ENCODE measurements at regions not wholly inside any gene's neighbourhood (a gene's known extent, or its start where the extent isn't known, plus 50 kb on each side); places are given as distances from the start of the nearest gene placed in this dataset.

DNA sequence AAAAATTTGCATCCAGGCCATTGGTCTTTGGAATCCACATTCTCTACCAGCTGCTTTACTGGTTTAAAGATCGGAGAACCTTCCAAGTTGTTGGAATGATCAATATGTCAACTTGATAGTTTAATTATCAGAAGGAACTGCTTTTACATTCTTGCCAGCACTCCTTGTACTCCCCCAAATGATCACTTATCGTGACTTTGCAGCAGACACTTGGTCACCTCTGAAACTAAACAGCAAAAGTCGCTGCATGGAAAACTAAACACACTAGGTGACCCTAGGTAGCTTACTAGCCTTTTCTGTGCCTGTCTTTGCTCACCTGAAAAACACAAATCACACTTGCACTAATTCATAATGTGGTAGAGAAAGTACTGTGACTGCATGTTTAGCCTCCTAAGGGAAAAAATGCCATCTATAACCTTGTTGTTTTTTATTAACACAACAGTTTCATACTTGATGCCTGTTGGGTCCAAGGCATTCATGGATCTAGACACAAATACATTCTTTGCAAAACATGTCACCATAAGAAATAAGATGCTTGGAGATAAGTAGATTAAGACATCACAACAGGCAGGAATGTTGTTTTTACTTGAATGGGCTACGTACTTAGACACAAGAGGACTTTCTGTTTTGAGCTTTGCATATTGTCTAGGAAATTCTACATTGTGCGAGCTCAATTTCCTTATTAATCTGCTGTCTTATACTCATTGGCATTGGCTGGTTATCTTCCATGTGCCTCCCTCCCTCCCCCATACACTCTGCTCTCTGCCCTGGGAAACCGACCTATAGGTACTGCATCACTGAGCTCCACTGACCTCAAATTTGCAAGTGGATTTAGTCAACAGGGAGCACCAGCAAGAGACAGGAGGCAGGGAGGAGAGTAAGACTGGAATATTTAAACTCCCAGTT is 219.1 kb upstream of the STK17B start:
- DNase-seq (ENCODE audit: low read depth in 2 of 2): no peak

DNA sequence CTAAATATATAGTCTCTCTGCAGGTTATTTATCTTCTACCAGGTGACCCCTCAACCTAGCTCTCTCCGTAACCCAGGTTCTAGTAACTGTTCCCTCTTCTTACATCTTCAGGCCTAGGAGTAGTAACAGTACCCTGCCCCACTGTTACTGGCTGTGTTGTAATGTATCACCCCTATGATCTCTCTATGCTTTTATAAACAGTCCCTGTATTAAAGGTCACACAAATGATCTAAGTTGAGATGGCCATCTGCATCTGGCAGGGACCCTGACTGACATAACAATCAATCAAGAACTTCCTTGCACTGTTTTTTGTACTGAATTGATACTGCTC is 219.7 kb upstream of the STK17B start:
- no peak for DNase-seq (ENCODE audit: low read depth in 2 of 2)

DNA sequence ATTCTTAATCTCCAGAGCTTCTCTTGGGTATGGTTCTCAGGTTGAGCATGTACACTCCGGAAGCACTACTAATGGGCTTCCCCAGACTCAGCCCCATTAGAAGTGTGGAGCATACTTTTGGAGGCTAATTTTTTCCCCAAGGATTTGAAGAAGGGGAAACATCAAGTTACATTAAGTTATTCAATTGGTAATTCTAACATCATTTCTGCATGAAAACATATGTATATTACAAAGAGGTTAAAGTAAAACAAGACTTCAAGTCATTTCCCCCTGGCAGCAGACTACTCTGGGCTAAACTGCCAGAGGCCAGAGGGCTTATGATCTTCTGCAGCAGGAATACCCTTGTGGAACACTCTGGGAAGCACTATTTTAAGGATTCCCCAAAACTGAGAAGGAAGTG is 227.7 kb upstream of the STK17B start:
- no peak for DNase-seq (ENCODE audit: low read depth in 2 of 2)

DNA sequence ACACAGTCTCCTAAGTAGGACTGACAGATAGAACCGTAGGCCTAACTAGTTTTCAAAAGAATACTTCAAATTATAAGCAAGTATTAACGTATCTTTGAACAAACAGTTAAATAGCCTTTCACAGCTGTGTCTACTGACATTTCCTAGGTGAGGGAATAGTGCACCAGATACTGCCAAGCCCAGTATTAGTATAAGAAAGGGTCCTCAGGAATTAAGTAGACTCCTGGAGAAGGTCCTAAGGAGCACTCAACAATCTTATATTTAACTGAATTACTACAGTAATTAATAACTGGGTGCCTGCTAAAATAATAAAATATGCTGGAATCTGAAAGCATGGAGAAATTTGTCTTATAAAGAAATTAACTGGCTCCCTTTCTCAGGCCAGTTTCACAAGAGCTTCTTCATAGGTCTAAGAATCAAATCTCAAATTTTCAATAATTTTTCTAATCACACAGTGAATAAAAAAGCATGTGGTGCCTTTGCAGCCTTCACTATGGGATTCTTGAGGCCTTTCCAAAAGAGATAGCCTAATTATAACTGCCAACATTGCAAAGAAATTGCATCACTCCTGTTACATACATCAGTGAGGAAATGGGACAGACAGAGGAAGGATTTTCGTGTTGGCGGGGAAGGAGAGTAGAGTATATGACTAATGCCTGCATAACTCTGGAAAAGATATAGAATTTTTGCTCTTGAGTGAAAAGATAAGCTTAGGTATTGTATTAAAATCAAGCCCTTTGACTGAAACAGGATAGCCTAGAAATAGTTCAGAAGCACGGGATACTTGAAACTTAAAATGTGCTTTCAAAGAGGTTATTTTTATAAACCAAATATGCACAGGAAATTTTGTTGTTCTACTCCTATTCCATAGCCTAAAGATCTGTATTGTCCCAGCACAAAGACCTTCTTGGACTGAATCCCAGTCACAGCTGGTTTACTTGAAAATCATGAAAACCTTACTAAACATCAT is 228.6 kb upstream of the STK17B start:
- DNase-seq (ENCODE audit: low read depth in 2 of 2): no peak

DNA sequence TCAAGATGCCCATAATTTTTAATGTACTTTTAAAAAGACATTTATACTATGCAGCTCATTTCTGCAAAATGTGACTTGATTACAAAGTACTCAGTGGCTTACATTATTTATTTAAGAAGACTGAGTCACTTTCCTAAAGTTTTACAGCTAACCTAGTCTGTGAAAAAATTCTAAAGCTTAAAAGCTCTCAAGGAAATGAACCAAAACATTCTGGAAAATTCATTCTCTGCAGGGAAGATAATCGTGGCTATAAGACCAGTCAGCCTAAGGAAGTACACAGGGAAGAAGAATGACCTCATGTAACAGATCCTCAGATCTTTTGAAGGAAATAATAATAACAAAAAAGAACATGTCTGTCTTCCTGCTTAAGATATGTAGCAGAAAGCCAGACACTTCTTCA is 232.1 kb upstream of the STK17B start:
- no peak for DNase-seq (ENCODE audit: low read depth in 2 of 2)

DNA sequence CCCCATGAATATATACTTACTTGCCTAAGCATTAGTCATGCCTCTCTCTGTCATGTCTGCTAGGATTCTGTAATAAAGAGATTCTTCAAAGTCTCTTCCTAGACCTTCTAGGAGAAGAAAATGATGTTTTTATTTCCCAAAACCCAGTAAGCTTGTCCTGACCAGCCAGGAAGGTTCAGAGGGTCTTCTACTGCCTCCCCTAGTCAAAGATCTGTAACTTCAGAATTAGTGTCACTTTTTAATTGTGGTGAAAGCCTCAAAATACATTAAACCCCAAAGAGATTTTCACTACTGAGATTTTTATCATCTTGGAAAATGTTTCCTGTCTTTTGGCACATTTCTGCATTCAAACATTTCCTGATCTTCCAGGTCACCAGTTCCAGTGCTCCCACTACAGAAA is 232.9 kb upstream of the STK17B start:
- DNase-seq (ENCODE audit: low read depth in 2 of 2): no peak

DNA sequence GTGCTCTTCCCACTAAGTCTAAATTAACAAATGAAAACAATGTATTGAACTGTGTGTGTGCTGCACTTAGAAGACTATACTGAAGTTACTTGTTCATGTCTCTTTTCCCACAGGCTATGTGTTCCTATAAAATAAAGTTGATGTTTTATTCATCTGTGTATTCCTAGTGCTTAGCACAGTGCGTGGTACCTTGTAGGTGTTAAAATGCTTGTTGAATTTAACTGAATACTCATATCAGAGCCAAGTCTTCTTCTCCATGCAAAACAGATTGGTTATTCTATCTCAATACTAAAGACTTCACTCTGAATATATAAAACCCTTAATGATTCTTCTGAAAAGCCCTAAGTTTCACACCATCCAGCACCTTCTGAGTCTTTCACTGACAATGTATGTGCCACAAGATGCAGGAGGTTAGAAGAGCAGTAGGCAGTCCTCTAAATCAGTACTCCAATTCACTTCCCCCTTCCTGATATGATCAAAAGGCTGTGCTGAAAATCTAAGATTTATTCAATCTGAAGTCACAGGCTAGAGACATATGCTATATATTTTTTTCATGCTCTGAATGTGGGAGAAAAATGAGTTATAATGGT is 231.7 kb upstream of the CCDC150 start:
- no peak for DNase-seq (ENCODE audit: low read depth in 2 of 2)

DNA sequence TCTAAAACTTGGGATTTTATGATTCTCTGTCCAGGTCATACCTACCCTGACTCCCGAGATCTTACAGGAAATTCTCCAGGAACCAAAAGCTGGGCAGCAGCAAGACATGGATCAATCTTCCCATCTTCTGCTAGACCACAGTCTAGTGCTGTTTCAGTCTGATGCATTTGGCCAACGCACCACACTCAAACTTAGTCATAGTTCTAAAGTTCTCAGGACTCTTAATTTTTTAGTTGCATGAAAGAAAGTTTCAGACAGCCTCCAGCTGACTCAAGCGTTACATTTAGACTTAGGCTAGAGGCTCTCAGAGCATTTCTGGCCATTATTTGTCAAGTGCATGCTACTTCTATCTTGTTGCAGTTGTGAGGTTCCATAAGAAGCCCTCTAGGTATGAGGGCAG is 230.1 kb upstream of the CCDC150 start:
- DNase-seq (ENCODE audit: low read depth in 2 of 2): no peak

DNA sequence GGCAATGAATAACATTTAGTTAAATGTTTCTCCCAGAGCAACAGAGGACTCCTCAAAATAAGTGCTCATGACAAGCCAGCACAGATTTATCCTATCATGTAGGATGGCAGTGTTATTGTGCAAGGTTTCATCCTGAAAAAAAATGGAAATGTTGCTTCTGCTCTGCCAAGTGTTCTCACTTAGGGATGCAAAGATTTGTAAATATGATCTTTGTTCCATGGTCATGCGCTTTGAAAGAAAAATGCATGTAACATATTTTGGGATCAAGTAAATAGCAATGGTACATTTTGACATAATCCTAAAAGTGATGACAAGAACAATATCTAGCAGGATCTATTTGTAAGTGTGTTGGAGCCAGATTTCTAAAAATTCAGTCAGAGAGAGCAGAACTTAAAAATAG is 229.5 kb upstream of the CCDC150 start:
- DNase-seq (ENCODE audit: low read depth in 2 of 2): no peak

DNA sequence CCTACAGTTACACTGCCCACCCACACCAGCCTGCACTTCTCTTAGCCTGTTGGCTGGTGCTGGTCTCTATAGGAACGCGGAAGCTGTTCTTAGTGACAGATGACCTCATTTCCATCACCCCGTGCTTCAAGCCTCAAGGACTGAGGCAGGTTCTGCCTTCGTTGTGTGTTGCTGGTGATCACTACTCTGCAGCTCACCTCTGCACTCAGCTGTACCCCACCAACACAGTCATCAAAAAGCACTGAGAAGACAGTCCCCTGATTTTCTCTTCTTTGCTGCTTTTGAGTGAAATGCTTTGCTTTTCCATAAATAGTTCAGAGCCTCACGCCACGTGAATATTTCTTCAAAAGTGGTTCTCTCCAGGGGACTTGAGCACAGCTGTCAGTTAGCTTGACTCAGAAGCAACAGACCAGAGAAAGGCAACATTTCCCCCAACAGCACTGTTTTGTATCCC is 225.7 kb upstream of the CCDC150 start:
- DNase-seq (ENCODE audit: low read depth in 2 of 2): no peak

DNA sequence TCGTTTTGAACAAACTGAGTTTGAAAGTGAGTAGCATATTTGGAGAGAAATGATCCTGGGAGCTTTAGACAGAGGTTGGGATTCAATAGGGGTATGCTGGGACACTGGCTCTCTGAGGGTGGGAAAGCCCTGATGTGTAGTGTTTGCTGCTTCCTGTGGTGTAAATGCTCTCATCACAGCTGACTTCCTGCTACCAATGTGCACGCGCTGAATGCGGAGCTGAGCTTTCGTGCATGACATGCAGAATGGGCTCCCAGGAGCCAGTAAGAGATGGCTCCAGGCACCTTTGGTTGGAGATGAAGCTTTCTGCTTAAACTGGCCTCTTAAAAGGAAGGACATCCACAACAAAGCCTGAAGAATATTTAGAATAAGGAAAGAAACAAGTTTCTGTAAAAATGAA is 224.1 kb upstream of the CCDC150 start:
- DNase-seq (ENCODE audit: low read depth in 2 of 2): no peak

DNA sequence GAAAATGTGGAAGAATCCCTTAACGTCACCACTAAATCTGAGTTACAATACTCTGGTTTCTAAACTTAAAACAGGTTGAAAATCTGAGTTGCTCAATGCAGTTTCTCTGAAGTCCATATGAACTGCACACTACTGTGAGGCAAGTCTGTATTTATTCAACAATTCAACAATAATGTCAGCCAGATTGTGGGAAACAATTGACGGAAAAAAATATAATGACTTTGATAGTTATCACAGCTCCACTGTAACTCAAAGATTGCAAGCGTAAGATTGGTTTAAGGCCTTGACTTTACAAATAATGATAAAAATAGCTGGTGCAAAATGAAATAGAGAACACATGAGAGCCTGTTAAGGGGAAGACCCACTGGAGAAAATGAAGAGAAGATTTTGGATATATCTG is 219.4 kb upstream of the CCDC150 start:
- DNase-seq (ENCODE audit: low read depth in 2 of 2): no peak

DNA sequence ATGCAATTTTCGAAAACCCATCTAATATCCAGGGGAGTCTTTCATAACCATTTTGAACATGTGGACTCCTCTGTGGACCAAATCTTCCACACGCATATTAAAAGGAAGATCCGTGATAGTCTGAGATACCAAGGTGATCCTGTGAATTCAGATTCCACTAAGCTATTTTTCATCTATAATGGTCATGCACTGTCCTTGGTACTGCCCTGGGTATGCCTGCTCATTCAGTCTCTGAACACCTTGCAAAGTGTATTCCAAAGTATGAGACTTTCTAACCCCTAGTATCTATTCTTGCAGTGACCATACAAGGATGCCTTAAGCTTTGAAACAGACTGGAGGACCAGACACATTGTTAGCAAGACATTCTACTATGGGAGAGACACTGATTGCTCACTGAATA is 217.6 kb upstream of the CCDC150 start:
- no peak for DNase-seq (ENCODE audit: low read depth in 2 of 2)

DNA sequence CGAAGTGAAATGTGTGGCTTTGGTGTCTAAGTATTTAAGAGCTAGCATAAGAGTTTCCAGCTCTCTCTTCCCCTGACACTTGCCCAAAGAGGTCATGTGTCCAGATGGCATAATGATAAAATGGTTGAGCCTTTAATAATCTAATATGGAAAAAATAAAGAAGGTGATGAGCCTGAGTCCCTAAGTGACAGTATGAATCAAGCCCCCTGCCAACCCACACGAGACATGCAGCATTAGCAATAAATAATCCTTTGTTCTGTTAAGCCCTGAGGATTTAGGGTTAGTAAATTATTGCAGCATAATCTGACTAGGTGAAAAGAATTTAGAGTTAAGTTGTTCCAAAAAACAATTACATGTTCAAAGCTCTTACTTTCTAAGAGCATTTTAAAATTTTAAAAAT is 217.2 kb upstream of the CCDC150 start:
- no peak for DNase-seq (ENCODE audit: low read depth in 2 of 2)

DNA sequence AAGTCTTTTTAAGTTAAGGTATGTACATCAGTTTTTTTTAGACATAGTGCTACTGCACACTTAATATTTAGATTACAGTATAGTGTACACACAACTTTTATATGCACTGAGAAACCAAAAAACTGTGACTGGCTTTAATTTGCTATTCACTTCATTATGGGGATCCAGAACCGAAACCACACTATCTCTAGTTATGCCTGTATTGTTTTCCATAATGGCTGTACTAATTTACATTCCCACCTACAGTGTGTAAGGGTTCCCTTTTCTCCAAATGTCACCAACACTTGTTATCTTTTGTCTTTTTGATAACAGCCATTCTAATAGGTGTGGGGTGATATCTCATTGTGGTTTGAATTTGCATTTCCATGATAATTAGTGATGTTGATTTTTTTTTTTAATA is 213.4 kb upstream of the CCDC150 start:
- DNase-seq (ENCODE audit: low read depth in 2 of 2): no peak

DNA sequence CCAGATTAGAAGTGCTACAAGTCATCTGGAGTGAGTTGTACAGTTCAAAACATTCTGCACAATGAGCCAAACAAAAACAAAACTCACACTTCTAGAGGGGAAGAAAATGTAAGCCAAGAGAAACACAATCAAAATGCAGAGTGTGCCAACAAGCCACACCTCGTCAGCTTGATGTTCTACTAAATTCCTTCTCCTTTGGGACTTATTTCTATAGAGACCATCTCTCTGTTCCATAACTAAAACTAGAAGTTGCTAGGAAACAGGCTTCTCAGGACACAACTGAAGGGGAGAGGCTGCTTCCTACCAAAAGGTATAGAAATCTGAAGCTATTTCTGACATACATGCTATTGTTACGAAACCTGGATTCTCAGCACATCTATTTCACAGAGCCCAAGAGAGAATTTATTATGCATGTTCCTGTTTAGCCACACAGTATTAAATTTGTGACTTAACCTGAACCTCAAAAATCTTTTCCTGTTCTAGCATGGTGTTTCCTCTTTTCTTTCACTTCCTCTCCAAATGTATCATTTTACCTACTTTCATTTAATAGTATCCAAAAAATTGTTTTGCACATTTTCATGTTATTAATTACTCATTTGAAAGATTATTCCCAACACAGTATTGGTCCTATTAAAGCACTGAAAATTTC is 211.4 kb upstream of the CCDC150 start:
- no peak for DNase-seq (ENCODE audit: low read depth in 2 of 2)

DNA sequence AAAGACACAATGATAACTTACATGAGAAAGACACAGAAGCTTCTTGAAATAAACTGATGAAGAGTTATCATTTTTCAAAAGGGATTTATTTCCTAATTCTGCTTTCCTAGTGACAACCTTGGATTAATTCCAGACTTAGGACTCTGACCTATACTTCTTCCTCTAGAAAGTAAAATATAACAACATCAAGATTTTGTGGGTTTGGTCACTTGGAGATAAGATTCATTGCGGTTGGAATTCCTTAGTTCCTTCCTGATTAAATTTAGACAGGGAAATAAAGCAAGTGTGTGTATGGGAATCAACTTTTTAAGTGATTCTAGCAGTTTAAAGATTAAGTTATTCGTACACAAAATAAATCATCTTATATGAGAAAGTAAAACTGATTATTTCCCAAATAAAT is 208.4 kb upstream of the CCDC150 start:
- no peak for DNase-seq (ENCODE audit: low read depth in 2 of 2)

DNA sequence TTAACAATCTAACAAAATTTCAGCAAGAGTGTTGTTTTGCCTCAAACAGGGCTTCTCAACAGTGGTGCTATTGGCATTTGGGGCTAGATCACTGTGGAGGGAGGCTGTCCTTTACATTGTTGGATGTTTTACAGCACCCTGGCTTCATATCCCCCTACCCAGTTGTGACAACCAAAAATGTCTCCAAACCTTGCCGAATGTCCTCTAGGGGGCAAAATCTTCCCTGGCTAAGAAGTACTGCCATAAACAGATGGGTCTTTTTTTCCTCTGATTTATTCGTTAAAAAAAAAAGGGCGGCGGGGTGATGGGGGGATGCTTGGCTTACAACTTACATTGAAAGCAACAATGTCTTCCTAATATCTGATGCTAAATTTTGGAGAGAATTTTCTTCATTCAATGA is 207.6 kb upstream of the CCDC150 start:
- no peak for DNase-seq (ENCODE audit: low read depth in 2 of 2)

DNA sequence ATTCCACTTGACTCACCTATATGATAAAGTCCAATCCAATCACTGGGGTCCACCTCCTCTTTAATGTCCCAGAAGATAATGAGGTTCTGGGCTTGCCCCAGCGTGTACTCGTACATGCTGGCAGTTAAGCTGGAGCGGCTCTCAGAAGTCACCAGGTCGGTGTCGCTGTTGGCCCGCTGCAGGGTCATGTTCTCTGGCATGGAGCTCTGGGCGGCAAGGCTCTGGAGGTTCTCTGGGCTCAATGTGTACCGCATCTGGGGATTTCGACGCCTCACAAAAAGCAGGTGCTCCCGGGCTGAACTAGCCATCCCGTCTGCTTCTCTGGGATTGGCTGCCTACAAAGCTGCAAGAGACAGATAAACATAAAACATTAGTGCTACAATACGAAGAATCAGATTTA is 206.4 kb upstream of the CCDC150 start:
- no peak for DNase-seq (ENCODE audit: low read depth in 2 of 2)

DNA sequence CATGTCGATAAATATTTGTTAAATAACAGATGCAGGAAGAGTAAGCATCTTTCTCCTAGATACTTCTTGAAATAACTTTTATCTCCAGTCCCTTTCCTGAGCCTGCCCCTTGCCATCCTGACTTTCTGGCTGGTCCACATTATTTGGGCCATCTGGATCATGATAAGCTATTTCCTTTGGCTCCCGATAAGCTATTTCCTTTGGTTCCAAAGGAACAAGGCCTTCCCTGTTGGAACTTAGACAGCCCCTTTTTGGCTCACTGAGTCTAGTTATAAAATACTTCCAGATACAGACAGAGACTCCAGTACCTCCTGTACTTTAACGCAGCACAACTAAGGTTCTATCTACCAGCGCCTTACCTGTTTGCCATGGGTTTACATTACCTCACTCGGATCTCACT is 205.3 kb upstream of the CCDC150 start:
- DNase-seq (ENCODE audit: low read depth in 2 of 2): no peak

DNA sequence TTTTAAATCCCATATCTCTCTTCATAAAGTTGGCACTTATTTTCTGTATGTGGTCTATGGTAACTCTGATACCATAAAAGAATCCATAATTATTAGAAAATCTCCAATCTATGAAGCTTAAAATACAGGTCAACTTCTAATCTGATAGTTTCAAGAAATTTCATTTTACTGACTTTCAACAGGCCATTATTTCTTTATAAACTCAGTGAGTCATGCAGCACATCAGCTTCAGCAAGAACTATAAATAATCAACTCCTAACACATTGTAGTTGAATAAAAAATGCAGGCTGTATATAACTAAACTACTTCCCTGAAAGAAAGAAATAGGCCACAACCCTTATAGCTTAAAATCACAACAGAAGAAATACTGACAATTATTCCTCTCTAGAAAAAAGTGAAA is 204.3 kb upstream of the CCDC150 start:
- DNase-seq (ENCODE audit: low read depth in 2 of 2): no peak

DNA sequence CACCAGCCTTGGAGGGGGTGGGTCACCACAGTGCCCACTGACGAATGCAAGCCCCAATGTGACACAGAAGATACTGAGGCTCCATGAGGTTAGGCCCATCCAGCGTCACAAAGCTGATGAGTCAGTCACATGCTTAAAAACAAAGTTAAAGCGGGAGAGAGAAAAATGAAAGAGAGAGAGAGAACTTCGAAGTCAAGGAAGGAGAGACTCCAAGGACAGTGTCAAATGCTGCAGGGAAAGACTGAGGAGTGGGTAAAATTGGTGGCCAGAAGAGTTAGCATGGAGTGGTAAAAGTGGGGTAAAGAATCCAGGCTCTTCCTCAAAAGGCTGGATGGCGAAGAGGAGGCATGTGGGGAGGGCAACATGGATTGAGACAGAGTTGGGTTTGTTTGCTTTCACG is 201.9 kb upstream of the CCDC150 start:
- no peak for DNase-seq (ENCODE audit: low read depth in 2 of 2)

Measured in stimulated activated CD4-positive, alpha-beta T cell treated with anti-CD3 and anti-CD28 coated beads, Interleukin-1b, Interleukin-23, amount 100 ng/mL, for 1 hour (primary cell).